NCI-H82 (cell line): ENCODE measurements at regions not wholly inside any gene's neighbourhood (a gene's known extent, or its start where the extent isn't known, plus 50 kb on each side); places are given as distances from the start of the nearest gene placed in this dataset.
A peak's percentile ranks its signal among the peaks of the same experiment; 100 is the strongest.

Source experiments
- DNase-seq: peaks from one replicate; lab custom pipeline; 2025; lab: John Stamatoyannopoulos, UW

DNA sequence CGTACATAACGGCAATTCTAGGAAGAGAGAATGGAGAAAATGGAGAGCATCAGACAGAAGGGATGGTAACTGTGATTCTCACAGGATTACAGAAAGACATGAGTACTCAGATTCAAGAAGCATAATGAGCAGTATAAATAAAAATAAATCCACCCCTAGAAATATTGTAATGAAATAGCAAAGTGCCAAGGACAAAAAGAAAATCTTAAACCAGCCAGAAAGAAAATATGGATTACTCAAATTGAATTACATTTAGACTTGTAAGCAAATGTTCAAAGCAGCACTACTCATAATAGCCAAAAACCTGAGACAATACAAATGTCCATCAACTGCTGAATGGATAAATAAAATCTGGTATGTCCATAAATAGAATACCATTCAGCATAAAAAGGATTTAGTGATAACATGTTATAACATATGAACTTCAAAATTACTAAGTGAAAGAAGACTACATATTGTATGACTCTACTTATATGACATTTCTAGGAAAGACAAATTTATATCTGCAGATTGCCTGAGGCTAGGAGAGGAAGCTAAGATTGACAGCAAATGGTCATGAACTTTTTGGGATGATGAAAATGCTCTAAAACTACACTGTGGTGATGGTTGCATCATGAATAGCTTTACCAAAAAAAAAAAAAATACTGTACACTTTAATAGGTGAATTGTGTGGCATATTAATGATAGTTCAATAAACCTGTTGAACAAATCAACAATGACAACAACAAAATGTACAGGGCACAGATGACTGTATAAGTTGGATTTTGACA is 63.4 kb upstream of the SPTBN1 start:
- no peak for DNase-seq

DNA sequence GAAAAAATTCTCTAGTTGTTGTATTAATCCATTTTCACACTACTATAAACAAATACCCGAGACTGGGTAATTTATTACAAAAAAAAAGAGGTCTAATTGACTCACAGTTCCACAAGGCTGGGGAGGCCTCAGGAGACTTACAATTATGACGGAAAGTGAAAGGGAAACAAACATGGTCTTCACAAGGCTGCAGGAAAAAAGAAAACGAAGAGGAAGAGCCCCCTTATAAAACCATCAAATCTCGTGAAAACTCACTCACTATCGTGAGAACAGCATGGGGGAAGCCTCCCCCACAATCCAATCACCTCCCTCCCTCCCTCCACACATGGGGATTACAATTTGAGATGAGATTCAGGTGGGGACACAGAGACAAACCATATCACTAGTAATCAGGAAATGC is 61.7 kb upstream of the SPTBN1 start:
- no peak for DNase-seq

DNA sequence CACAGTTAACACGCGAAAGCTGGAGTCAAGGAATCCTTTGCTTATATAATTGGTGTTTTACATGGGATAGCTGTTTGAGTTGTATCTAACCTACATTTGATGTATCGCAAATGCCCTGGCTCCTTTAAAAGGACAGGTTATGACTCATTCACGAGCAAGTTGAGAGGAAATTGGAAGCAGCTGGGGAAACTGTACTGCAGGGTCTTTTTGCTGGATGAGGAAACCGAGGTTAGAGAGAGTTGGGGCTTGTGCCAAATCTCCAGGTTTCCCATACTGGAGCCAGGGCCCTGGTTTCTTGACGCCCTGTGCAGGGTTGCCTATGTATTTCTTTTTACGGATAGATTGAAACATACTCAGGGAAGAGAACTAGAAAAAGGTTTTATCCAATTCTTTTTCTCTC is 60.0 kb upstream of the SPTBN1 start:
- no peak for DNase-seq

DNA sequence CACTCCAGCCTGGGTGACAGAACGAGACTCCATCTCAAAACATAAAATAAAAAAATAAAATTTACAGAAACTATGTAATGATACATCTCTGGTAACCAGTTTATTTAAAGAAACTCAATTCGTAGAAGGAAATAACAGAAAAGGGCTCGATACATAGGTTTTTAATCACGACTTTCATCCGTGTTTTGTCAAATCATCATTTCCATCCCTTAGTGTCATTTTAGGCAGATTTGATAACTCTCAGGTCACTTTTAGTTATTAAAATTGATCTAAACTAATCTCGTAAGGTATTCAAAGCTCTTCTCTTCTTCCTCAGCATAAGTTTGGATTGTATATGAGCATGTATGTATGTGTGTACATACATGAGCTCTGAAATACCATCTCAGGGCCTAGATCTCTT is 59.3 kb upstream of the SPTBN1 start:
- DNase-seq: no peak

DNA sequence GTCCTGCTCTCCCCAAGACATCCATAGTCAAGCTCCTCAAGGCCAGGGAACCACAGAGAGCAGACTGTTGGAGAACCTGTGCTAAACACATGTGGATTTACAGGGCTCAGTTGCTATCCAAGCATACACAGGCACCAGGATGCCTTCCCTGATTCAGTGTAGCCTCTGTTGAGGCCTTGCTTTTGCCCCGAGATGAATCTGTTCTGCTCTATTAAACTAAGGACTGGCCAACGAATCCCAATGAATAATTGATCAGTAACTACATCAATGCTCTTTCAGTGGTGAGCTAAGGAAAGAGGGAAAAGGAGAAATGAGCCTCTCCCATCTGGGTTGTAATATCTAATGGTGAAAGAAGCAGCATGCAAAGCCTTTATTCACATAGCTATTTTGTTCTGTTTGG is 58.7 kb upstream of the SPTBN1 start:
- DNase-seq: no peak

DNA sequence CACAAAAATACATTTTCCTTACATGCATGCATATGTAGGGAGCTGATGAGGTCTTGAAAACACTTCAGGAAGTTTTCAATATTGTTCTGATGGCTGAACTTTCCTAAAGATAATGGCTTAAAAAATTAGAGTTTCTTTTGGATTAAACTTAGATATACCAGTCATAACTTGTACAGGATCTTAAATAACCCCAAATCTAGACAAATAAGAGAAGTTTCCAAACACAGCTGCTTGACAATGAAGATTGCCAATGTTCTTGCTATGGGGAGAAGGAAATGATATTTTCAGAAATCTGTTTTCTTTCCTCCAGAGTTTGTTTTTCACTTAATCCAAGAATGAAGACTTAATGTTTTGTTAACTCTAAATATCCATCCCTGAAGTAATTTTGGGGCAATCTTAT is 54.6 kb upstream of the SPTBN1 start:
- no peak for DNase-seq

DNA sequence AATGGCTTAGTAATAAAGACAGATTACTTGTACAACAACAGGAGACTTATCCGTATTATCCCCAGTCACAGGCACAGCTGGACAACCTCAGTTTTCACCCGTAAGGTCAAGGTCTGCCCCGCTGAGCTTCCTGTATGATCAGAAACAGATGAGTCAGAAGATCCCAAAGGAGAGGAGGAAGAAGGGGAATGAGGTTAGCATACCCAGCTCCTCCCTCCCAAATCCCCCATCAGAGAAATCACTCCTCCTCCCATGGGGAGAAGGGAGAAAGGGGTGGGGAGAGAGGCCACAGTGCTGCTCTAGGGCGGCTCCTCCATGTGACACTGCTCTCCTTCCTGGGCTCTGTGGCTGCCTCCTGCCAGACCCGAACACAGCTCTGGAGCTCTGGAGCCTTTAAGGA is 53.8 kb upstream of the SPTBN1 start:
- DNase-seq: peak; percentile 78

DNA sequence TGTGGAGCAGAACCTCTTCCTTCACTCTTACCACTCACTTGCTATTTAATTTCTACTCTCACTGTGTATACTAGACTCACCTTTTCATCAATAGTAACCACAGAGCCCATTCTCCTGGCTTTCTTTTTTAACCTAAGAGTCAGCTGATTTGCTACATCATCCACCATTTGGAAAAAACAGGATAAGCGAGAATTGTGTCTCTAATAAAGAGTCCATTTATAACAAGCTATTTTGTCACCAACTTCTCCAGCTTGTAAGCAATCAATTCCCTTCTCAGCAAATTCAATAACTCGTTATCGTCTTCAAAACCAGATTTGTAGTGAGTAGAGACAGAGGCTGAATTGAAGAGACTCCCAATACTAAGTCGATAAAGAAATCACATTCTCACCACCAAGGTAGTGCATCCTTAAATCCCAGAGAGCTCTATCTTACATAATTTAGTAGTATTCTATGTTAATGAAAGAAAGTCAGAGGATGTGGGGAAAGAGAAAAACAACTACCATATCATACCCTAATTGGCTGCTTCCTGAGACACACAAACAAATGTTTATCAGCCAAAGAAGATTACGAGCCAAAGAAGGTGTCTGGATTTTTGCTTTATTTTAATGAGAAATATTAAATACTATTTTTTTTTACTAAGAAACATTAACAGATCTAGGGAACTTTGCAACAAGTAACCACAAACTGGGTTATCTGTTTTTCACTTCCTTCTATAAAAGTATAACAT is 52.5 kb upstream of the SPTBN1 start:
- no peak for DNase-seq

DNA sequence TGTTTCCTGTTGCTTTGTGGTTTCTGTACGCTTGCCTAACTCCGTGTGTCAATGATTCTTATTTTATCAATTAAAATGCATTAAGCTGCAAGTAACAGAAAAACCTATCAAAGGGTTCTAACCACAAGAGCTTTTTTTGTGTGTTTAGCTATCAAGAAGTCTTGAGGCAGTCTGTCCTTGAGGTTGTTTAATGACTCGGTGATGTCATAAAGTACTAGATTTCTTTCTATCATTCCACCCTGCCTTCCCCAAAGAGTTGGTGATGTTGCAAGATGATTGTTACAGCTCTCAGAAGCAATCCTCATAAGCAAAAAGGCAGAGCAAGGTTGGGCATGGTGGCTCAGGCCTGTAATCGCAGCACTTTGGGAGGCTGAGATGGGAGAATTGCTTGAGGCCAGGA is 51.9 kb upstream of the SPTBN1 start:
- DNase-seq: no peak

DNA sequence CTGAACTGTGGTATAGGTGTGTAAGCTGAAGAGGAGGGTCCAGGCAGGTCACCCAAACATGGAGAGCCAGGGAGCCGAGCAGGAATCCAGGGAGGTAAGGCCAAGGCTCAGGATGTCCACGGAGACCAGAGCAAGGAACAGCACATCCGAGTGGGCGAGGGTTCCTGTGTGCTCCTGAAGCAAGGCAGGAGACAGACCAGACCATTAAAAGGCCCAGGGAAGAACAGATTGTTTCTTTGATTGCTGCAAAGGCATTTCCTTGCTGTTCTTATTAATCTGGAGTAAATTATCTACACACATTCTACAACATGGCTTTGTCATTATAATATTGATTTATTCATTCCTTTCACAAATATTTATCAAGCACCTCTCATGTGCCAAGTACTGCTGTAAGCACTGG is 50.1 kb upstream of the SPTBN1 start:
- DNase-seq: no peak
